Esophagus squamous epithelium (tissue), 4 donors: ENCODE measurements at regions not wholly inside any gene's neighbourhood (a gene's known extent, or its start where the extent isn't known, plus 50 kb on each side); places are given as distances from the start of the nearest gene placed in this dataset.

ENCODE experiments used
- CTCF ChIP-seq, 6 experiments: fragments of 450-650 bp in 4 of 6; fragments of 200-600 bp in 2 of 6; sonication (generic) in 2 of 6; IDR thresholded peaks; one replicate each; pipeline ENCODE4 v1.5.1; 2016 to 2019; ENCODE audit warnings: antibody characterized with exemption in 6 of 6, mild to moderate bottlenecking in 4 of 6, moderate library complexity in 4 of 6
- POLR2A ChIP-seq, 4 donors: fragments of 450-650 bp; IDR thresholded peaks; one replicate each; pipeline ENCODE4 v1.6.1; 2017; ENCODE audit warnings: antibody characterized with exemption in 4 of 4, mild to moderate bottlenecking in 4 of 4, moderate library complexity in 3 of 4

GRCh38 chr16:59163371-59164055 is 429.4 kb upstream of the GOT2 start:
- TF ChIP-seq CTCF (IDR thresholded peaks at IDR 0.05) (no peak), POLR2A (IDR thresholded peaks at IDR 0.05) (no peak)
